NOMO-1 treated with dmso at 0.1 percent for 144 hours (cell line): ENCODE measurements at regions not wholly inside any gene's neighbourhood (a gene's known extent, or its start where the extent isn't known, plus 50 kb on each side); places are given as distances from the start of the nearest gene placed in this dataset.
A peak's percentile ranks its signal among the peaks of the same experiment; 100 is the strongest.
"Not testable (repeated sequence)": the region's sequence is repeated elsewhere in the genome, so short reads cannot be mapped to it uniquely, and the experiment has no call there.

Source experiments
- DNase-seq: peaks from one replicate; lab custom pipeline; 2025; ENCODE audit not compliant: unreplicated experiment; lab: John Stamatoyannopoulos, UW

GRCh38 chr16:17563323-17564091 is 92.7 kb upstream of the XYLT1 start:
- DNase-seq = no peak

GRCh38 chr16:17561056-17561455 is 90.3 kb upstream of the XYLT1 start:
- no peak for DNase-seq

- DNase-seq = no peak
Observed at GRCh38 chr16:17560548-17560947, 89.8 kb upstream of the XYLT1 start.

GRCh38 chr16:17559394-17559793 is 88.6 kb upstream of the XYLT1 start:
- no peak for DNase-seq

- DNase-seq = no peak
Observed at GRCh38 chr16:17557949-17558348, 87.2 kb upstream of the XYLT1 start.

DNA sequence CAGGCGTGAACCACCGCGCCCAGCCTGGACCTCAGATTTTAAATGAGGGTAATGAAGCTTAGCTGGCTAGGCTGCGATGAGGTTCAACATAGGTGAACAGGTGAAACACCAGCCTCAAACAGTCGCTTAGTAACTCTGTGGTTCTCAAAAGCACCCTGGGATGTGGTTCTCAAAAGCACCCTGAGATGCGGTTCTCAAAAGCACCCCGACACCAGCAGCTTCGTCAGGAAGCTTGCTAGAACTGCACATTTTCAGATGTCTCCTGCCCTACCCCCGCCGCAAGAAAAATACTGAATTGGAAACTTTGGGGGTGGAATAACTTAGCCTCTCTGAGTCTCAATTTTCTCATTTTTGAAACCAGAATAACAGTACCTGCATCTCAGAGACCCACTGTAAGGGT is 86.7 kb upstream of the XYLT1 start:
- no peak for DNase-seq

- no peak for DNase-seq
Observed at GRCh38 chr16:17556276-17557052, 85.7 kb upstream of the XYLT1 start.

GRCh38 chr16:17555176-17555575 is 84.4 kb upstream of the XYLT1 start:
- DNase-seq = no peak

DNA sequence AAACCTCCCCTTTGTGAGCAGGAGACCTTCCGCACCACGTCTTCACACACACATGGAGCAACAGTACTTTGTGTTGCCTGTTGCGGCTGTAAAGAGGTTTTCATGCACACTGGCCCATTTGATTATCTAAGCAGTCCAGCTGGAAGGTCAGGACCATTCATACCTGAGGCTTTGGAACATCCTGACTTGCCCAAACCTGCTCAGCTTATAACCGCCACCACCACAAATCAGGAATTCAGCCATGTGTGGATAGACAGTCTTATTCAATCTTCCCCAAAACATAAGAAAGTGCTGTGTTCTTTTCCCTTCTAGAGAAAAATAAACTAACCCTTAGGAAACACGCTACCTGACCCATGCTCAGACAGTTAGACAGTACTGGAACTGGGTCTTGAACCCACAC is 81.6 kb upstream of the XYLT1 start:
- no peak for DNase-seq

- DNase-seq = not testable (repeated sequence)
Observed at GRCh38 chr16:17551682-17552081, 80.9 kb upstream of the XYLT1 start.

DNA sequence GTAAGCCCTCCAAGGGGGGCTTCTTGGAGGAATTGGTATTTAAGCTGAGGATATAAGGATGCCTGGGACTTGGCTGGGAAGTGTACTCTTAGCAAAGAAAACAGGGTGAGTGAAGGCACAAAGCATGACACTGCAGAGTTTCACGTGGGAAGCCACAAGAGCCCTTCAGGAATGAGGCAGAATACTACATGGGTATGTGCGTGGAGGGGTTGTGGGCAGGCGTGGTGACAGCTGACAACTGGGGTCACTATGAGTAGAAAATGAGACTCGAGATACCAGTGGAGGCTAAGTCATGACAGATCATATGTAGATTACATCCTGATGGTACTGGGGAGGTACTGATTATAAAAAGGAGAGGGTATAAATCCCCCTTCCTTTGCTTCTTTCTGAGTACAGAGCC is 78.1 kb upstream of the XYLT1 start:
- DNase-seq = no peak

DNA sequence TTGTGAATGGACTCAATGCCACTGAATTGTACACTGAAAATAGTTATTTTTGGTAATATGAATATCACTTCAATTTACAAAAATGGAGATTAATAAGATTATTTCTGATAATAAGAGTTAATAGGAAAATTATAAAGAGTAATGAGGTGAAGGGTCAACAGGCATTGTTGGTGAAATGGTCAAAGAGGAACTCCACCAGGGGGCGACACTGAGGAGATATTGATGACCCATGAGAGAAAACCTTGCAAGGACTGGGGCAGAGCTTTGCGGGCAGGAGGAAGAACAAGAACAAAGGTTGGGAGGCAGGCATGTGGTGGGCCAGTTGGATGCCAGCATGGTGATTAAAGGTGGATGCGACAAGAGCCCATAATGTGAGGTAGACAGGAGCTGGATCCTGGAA is 74.0 kb upstream of the XYLT1 start:
- DNase-seq = no peak

DNA sequence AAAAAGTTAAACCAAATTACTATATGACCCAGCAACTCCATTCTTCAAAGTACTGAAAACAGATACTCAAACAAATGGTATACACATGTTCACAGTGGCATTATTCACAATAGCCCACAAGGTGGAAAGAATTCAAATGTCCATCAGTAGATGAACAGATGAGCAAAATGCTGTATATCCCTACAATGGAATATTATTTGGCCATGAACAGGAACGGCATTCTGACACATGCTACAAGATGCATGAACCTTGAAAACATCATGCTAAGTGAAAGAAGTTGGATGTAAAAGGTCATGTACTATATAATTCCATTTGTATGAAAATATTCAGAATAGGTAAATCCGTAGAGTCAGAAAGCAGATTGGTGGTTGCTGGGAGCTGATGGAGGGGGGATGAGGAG is 73.5 kb upstream of the XYLT1 start:
- DNase-seq = no peak

DNA sequence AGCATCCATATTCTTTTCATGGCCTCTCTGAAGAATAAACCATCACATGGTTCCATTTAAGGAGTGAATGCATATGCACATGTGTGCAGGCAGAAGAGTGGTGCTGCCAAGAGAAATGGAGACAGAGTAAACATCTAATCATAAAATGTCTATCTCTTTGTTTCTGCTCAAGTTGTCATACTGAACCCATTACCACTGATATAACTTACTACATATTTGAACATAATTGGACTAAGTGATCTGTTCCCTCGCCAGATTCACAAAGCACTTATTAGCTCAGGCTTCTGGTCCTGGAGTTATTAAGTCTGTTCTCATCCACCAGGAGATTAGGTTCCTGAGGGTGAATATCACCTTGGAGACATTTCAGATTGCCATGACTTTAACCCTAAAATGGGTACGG is 72.3 kb upstream of the XYLT1 start:
- DNase-seq = no peak

GRCh38 chr16:17541324-17541723 is 70.6 kb upstream of the XYLT1 start:
- no peak for DNase-seq

GRCh38 chr16:17538927-17539326 is 68.2 kb upstream of the XYLT1 start:
- DNase-seq = no peak

GRCh38 chr16:17532338-17532995 is 61.7 kb upstream of the XYLT1 start:
- DNase-seq = no peak

DNA sequence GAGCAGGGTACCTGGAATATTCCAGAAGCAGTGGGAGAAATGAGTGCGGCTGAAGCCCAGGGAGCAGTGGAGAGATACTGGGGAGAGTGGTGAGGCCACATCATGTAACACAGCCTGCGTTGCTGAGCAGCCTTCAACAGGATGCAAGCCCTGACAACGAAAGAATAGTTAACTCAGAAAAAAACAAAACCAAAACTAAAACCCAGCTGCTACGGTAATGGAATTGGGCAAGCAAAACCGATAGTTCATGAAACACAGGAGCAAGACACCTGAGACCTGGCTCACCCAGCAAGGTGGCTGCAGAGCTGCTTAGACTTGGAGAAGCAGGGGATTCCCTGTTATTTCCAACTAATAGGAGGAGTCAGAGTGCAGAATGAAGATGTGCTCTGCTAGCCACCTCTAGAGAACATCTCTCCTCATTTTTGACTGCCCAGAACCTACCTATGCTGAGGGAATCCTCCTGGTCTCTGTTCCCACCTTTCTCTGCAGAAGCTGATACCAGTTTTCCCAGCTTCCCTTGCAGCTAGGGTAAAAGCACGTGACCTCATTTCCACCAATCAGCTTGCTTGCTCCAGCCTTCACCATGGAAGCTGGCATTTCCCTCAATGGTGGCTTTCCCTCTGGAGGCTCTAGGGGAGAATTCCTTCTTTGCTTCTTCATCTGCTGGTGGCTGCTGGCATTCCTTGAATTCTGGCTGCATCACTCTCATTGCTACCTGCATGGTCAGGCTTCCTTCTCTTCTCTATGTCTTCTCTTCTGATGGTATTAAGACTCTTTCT is 59.4 kb upstream of the XYLT1 start:
- DNase-seq = no peak

- peak; percentile 32 for DNase-seq
Observed at GRCh38 chr16:17526956-17527937, 56.5 kb upstream of the XYLT1 start.

- DNase-seq = no peak
Observed at GRCh38 chr16:17524656-17525055, 53.9 kb upstream of the XYLT1 start.
